22Rv1 (cell line): ENCODE measurements at regions not wholly inside any gene's neighbourhood (a gene's known extent, or its start where the extent isn't known, plus 50 kb on each side); places are given as distances from the start of the nearest gene placed in this dataset.

ENCODE experiments used
- H3K27ac ChIP-seq: fragments of 450-650 bp; 2 replicates; pipeline ENCODE4 v1.5.1; 2017
- CTCF ChIP-seq: fragments of 450-650 bp; IDR thresholded peaks from 2 replicates; pipeline ENCODE4 v1.5.1; 2017; ENCODE audit warnings: mild to moderate bottlenecking
- ZFX ChIP-seq: fragments of 450-650 bp; IDR thresholded peaks from 2 replicates; pipeline ENCODE4 v1.6.1; 2017; ENCODE audit warnings: antibody characterized with exemption, borderline replicate concordance

- no peak overlapping the region for H3K27ac ChIP-seq
- TF ChIP-seq ZFX = no peak
- TF ChIP-seq CTCF = no peak
These were observed 66.3 kb upstream of the INHBA start for GRCh38 chr7:41769162-41769561.

- TF ChIP-seq ZFX (no peak), CTCF (no peak)
- H3K27ac ChIP-seq = no peak overlapping the region
These were observed 60.7 kb upstream of the INHBA start for GRCh38 chr7:41763626-41764025.

- H3K27ac ChIP-seq = no peak overlapping the region
- TF ChIP-seq CTCF (no peak), ZFX (no peak)
These were observed 59.8 kb upstream of the INHBA start for GRCh38 chr7:41762641-41763040.

- TF ChIP-seq ZFX = no peak
- no peak for TF ChIP-seq CTCF
- H3K27ac ChIP-seq = no peak overlapping the region
These were observed 57.4 kb upstream of the INHBA start for GRCh38 chr7:41760293-41760692.

- TF ChIP-seq CTCF = no peak
- TF ChIP-seq ZFX = no peak
- no peak overlapping the region for H3K27ac ChIP-seq
These were observed 55.4 kb upstream of the INHBA start for GRCh38 chr7:41758321-41758720.

GRCh38 chr7:41756650-41757182, 53.8 kb upstream of the INHBA start:
- no peak overlapping the region for H3K27ac ChIP-seq
- TF ChIP-seq CTCF = no peak
- no peak for TF ChIP-seq ZFX

- H3K27ac ChIP-seq = no peak overlapping the region
- TF ChIP-seq CTCF (no peak), ZFX (no peak)
These were observed 52.2 kb upstream of the INHBA start for GRCh38 chr7:41755096-41755495.
